NCI-H524 treated with DMSO at 0.1 percent for 48 hours (cell line): ENCODE measurements at regions not wholly inside any gene's neighbourhood (a gene's known extent, or its start where the extent isn't known, plus 50 kb on each side); places are given as distances from the start of the nearest gene placed in this dataset.
"Not testable (repeated sequence)": the region's sequence is repeated elsewhere in the genome, so short reads cannot be mapped to it uniquely, and the experiment has no call there.

Experiments
- DNase-seq: peaks from one replicate; lab custom pipeline; 2025; lab: John Stamatoyannopoulos, UW

- DNase-seq = no peak
Observed at GRCh38 chr4:77306496-77306895, 149.5 kb downstream of the CCNG2 start.

GRCh38 chr4:77308843-77309242 lies 151.8 kb downstream of the CCNG2 start:
- DNase-seq = no peak

- no peak for DNase-seq
Observed at GRCh38 chr4:77309496-77309895, 152.5 kb downstream of the CCNG2 start.

- no peak for DNase-seq
Observed at GRCh38 chr4:77310931-77311330, 153.9 kb downstream of the CCNG2 start.

- DNase-seq = no peak
Observed at GRCh38 chr4:77314697-77315096, 157.7 kb downstream of the CCNG2 start.

- no peak for DNase-seq
Observed at GRCh38 chr4:77327151-77327550, 170.1 kb downstream of the CCNG2 start.

- DNase-seq = no peak
Observed at GRCh38 chr4:77332696-77333270, 175.8 kb downstream of the CCNG2 start.

GRCh38 chr4:77336411-77337142 lies 179.6 kb downstream of the CCNG2 start:
- DNase-seq = no peak

GRCh38 chr4:77342170-77342810 lies 185.3 kb downstream of the CCNG2 start:
- DNase-seq = no peak

GRCh38 chr4:77344001-77344400 lies 187.0 kb downstream of the CCNG2 start:
- DNase-seq = no peak

- no peak for DNase-seq
Observed at GRCh38 chr4:77344784-77345183, 187.8 kb downstream of the CCNG2 start.

- DNase-seq = no peak
Observed at GRCh38 chr4:77347351-77347966, 190.5 kb downstream of the CCNG2 start.

GRCh38 chr4:77348815-77349214 lies 191.8 kb downstream of the CCNG2 start:
- no peak for DNase-seq

- DNase-seq = no peak
Observed at GRCh38 chr4:77349364-77349763, 192.4 kb downstream of the CCNG2 start.

- no peak for DNase-seq
Observed at GRCh38 chr4:77349796-77350195, 192.8 kb downstream of the CCNG2 start.

- no peak for DNase-seq
Observed at GRCh38 chr4:77352192-77352591, 195.2 kb downstream of the CCNG2 start.

GRCh38 chr4:77353724-77354315 lies 196.8 kb downstream of the CCNG2 start:
- not testable (repeated sequence) for DNase-seq

GRCh38 chr4:77354550-77354949 lies 197.5 kb downstream of the CCNG2 start:
- no peak for DNase-seq

- no peak for DNase-seq
Observed at GRCh38 chr4:77355731-77356130, 198.7 kb downstream of the CCNG2 start.

GRCh38 chr4:77358315-77358928 lies 201.4 kb downstream of the CCNG2 start:
- DNase-seq = no peak

GRCh38 chr4:77360451-77360850 lies 203.4 kb downstream of the CCNG2 start:
- peak; percentile 1 for DNase-seq

- DNase-seq = not testable (repeated sequence)
Observed at GRCh38 chr4:77366876-77367275, 209.9 kb downstream of the CCNG2 start.
